ENCODE measurements at regions not wholly inside any gene's neighbourhood (a gene's known extent, or its start where the extent isn't known, plus 50 kb on each side); places are given as distances from the start of the nearest gene placed in this dataset.

- TF ChIP-seq, protein P1, sequence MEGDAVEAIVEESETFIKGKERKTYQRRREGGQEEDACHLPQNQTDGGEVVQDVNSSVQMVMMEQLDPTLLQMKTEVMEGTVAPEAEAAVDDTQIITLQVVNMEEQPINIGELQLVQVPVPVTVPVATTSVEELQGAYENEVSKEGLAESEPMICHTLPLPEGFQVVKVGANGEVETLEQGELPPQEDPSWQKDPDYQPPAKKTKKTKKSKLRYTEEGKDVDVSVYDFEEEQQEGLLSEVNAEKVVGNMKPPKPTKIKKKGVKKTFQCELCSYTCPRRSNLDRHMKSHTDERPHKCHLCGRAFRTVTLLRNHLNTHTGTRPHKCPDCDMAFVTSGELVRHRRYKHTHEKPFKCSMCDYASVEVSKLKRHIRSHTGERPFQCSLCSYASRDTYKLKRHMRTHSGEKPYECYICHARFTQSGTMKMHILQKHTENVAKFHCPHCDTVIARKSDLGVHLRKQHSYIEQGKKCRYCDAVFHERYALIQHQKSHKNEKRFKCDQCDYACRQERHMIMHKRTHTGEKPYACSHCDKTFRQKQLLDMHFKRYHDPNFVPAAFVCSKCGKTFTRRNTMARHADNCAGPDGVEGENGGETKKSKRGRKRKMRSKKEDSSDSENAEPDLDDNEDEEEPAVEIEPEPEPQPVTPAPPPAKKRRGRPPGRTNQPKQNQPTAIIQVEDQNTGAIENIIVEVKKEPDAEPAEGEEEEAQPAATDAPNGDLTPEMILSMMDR (IDR thresholded peaks at IDR 0.05 in 8 of 11, conservative IDR thresholded peaks at IDR 0.05 in 3 of 11), result no peak
- TF ChIP-seq POLR2A (IDR thresholded peaks at IDR 0.05), result no peak
Observed at GRCh38 chr1:25011943-25012638, 82.0 kb upstream of the RUNX3 start.

Measured in spleen (tissue), 7 donors.